H1 (cell line): ENCODE measurements at regions not wholly inside any gene's neighbourhood (a gene's known extent, or its start where the extent isn't known, plus 50 kb on each side); places are given as distances from the start of the nearest gene placed in this dataset.

ENCODE experiments used
- BRCA1 ChIP-seq: IDR thresholded peaks from 2 replicates; pipeline ENCODE4 v1.6.1; 2012; ENCODE audit warnings: low read depth, low read length, improper control_type of control experiment
- NRF1 ChIP-seq: IDR thresholded peaks from 2 replicates; pipeline ENCODE4 v1.6.1; 2011; ENCODE audit warnings: mild to moderate bottlenecking, low read depth, low read length, improper control_type of control experiment
- RAD21 ChIP-seq, 2 experiments: IDR thresholded peaks in 1 of 2; conservative IDR thresholded peaks in 1 of 2; 2 replicates each; pipeline ENCODE4 v1.6.1; 2011; ENCODE audit warnings: low read depth in 2 of 2, low read length in 2 of 2, improper control_type of control experiment in 1 of 2, inconsistent platforms in 1 of 2, mild to moderate bottlenecking in 1 of 2, moderate library complexity in 1 of 2

DNA sequence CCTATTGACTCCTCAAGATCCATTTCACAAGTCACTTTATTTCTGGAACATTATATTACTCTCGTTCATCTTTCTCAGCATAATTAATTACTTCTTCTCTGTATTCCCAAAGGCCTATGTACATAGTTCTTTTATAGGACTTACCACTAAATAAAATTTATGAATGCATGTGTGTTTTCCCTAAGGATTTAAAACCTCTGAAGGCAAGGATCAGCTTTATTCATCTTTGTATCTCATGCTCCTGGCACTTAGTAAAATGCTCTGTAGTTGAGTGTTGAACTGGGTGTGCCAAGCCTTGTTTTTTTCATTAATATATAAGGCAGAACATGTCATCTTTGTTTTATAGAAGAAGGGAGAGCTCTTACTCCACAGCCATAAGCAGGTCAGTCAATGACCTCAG, 194.1 kb upstream of the ZPLD1 start:
- TF ChIP-seq NRF1 (no peak), RAD21 (IDR thresholded peaks at IDR 0.05 in 1 of 2, conservative IDR thresholded peaks at IDR 0.05 in 1 of 2; ENCODE audit: low read depth in 2 of 2, low read length in 2 of 2) (no peak), BRCA1 (no peak)
